ENCODE measurements at regions not wholly inside any gene's neighbourhood (a gene's known extent, or its start where the extent isn't known, plus 50 kb on each side); places are given as distances from the start of the nearest gene placed in this dataset.

DNA sequence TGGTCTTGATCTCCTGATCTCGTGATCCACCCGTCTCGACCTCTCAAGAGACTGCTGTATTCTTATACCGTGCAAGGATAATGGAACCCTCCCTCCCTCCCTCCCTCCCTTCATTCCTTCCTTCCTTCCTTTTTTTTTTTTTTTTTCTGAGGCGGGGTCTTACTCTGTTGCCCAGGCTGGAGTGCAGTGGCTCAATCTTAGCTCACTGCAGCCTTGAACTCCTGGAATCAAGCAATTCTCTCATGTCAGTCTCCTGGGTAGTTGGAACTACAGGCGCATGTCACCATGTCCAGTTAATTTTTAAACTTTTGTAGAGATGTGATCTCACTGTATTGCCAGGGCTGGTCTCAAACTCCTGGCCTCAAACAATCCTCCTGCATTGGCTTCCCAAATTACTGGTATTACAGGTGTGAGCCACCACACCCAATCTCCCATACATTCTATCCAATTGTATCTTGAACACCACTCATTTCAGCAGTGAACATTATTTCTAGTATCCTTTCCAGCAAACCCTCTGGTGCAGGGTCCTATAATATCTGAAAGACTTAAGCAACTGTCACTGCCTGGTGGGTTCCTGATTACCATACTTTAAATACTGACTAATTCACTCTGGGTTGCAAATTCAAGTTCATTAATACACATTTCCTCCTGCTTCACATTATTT, 210.0 kb upstream of the ZNF217 start:
- Histone ChIP-seq H3K27ac (ENCODE audit: insufficient read length, low read depth, low read length) (no peak overlapping the region), H3K27me3 (ENCODE audit: insufficient read depth, low read length) (no peaks in the 10 kb centered on the region), H3K9me3 (ENCODE audit: control insufficient read depth, low read depth, low read length) (no peaks in the 10 kb centered on the region), H3K79me1 (ENCODE audit: insufficient read depth, low read depth, low read length, poor library complexity, severe bottlenecking) (no peaks in the 10 kb centered on the region), H2BK15ac (ENCODE audit: low read depth, low read length) (no peak overlapping the region), H3K4ac (ENCODE audit: low read depth, low read length) (no peak overlapping the region), H3K79me2 (ENCODE audit: insufficient read depth, low read length) (no peaks in the 10 kb centered on the region), H3K23me2 (ENCODE audit: insufficient read length, low read depth, low read length, poor library complexity, severe bottlenecking) (no peaks in the 10 kb centered on the region), H3K4me1 (ENCODE audit: insufficient read depth, low read length) (no peaks in the 10 kb centered on the region; the same call in 1 of the 2 replicates), H4K5ac (ENCODE audit: insufficient read length, low read depth, low read length) (no peak overlapping the region), H4K91ac (ENCODE audit: insufficient read length, low read depth, low read length) (no peak overlapping the region), H4K8ac (replicated peaks; ENCODE audit: insufficient read length, low read depth, low read length) (no peak overlapping the region), H2BK12ac (ENCODE audit: insufficient read length, low read depth, low read length) (no peak overlapping the region), H3T11ph (ENCODE audit: low read length) (no peak overlapping the region), H2AFZ (ENCODE audit: low read length) (no peak overlapping the region), H3K9ac (ENCODE audit: extremely low read depth, insufficient read length, low read length) (no peak overlapping the region), H2AK5ac (ENCODE audit: insufficient read length, low read length) (no peak overlapping the region), H3K4me2 (ENCODE audit: insufficient read depth, insufficient read length, low read length) (no peak overlapping the region), H3K23ac (ENCODE audit: insufficient read length, low read depth, low read length) (no peak overlapping the region), H2BK20ac (ENCODE audit: low read depth, low read length, poor library complexity, severe bottlenecking) (no peak overlapping the region), H4K20me1 (ENCODE audit: control insufficient read depth, insufficient read depth, insufficient read length) (no peaks in the 10 kb centered on the region), H2BK120ac (ENCODE audit: low read depth, low read length, poor library complexity, severe bottlenecking) (no peak overlapping the region), H3K18ac (ENCODE audit: insufficient read length, low read depth, low read length) (no peak overlapping the region), H2BK5ac (ENCODE audit: insufficient read length, low read length) (no peak overlapping the region), H3K56ac (ENCODE audit: insufficient read length, low read depth, low read length) (no peak overlapping the region), H3K14ac (ENCODE audit: insufficient read depth, low read length) (no peak overlapping the region)
- TF ChIP-seq, protein P1, sequence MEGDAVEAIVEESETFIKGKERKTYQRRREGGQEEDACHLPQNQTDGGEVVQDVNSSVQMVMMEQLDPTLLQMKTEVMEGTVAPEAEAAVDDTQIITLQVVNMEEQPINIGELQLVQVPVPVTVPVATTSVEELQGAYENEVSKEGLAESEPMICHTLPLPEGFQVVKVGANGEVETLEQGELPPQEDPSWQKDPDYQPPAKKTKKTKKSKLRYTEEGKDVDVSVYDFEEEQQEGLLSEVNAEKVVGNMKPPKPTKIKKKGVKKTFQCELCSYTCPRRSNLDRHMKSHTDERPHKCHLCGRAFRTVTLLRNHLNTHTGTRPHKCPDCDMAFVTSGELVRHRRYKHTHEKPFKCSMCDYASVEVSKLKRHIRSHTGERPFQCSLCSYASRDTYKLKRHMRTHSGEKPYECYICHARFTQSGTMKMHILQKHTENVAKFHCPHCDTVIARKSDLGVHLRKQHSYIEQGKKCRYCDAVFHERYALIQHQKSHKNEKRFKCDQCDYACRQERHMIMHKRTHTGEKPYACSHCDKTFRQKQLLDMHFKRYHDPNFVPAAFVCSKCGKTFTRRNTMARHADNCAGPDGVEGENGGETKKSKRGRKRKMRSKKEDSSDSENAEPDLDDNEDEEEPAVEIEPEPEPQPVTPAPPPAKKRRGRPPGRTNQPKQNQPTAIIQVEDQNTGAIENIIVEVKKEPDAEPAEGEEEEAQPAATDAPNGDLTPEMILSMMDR (conservative IDR thresholded peaks at IDR 0.05), result no peak
- no peaks in the 10 kb centered on the region for H3K36me3 Mint-ChIP-seq (ENCODE audit: insufficient read depth in 1 of 3, low read depth in 3 of 3)
- H3K27me3 Mint-ChIP-seq (ENCODE audit: low read depth), result no peaks in the 10 kb centered on the region
- H3K9me3 Mint-ChIP-seq, result no peaks in the 10 kb centered on the region
- H3K4me3 Mint-ChIP-seq, result no peak overlapping the region
- DNase-seq, result no peak
- no CpG with 5 or more reads among the region's 6 CpGs for WGBS (ENCODE audit: extremely low coverage, insufficient read length, low lambda C conversion rate)
- H3K4me1 Mint-ChIP-seq, result peaks cover 7 to 15% of the 10 kb centered on the region in 2 experiments
- peak overlapping the region in 1 of 3 experiments; percentile 7; a peak in 2 of 7 replicates for H3K27ac Mint-ChIP-seq
